Erythroblast (primary cell): ENCODE measurements at regions not wholly inside any gene's neighbourhood (a gene's known extent, or its start where the extent isn't known, plus 50 kb on each side); places are given as distances from the start of the nearest gene placed in this dataset.

Experiments used
- GATA1 ChIP-seq: IDR thresholded peaks from 2 replicates; pipeline ENCODE4 v1.6.1; 2011; ENCODE audit warnings: low read depth, mild to moderate bottlenecking, control low read depth, low read length, moderate library complexity
- POLR2A ChIP-seq: IDR thresholded peaks from 2 replicates; pipeline ENCODE4 v1.6.1; 2011; ENCODE audit warnings: mild to moderate bottlenecking, low read length

GRCh38 chr5:39482098-39482497, 57.3 kb upstream of the DAB2 start:
- no peak for TF ChIP-seq POLR2A
- no peak for TF ChIP-seq GATA1
